NCI-H2196 treated with DMSO at 0.1 percent for 48 hours (cell line): ENCODE measurements at regions not wholly inside any gene's neighbourhood (a gene's known extent, or its start where the extent isn't known, plus 50 kb on each side); places are given as distances from the start of the nearest gene placed in this dataset.

Experiments
- DNase-seq: peaks from one replicate; lab custom pipeline; 2025; ENCODE audit not compliant: unreplicated experiment; lab: John Stamatoyannopoulos, UW

- no peak for DNase-seq
Measured at GRCh38 chr1:228986093-228986904, 251.0 kb downstream of the RHOU start.

GRCh38 chr1:228987286-228987685 is 252.0 kb downstream of the RHOU start:
- no peak for DNase-seq

- no peak for DNase-seq
Measured at GRCh38 chr1:228987736-228988506, 252.6 kb downstream of the RHOU start.

- no peak for DNase-seq
Measured at GRCh38 chr1:228988664-228989063, 253.4 kb downstream of the RHOU start.

GRCh38 chr1:228989176-228989575 is 253.9 kb downstream of the RHOU start:
- DNase-seq = no peak

- no peak for DNase-seq
Measured at GRCh38 chr1:228989676-228989991, 254.4 kb downstream of the RHOU start.

- peak; percentile 85 for DNase-seq
Measured at GRCh38 chr1:228989992-228990827, 254.9 kb downstream of the RHOU start.

- no peak for DNase-seq
Measured at GRCh38 chr1:228990906-228991569, 255.8 kb downstream of the RHOU start.

GRCh38 chr1:228992044-228992443 is 256.8 kb downstream of the RHOU start:
- DNase-seq = no peak

GRCh38 chr1:228992907-228993535 is 257.7 kb downstream of the RHOU start:
- DNase-seq = no peak

GRCh38 chr1:228994676-228995594 is 259.7 kb downstream of the RHOU start:
- DNase-seq = no peak

GRCh38 chr1:228996281-228996680 is 261.0 kb downstream of the RHOU start:
- DNase-seq = no peak

- DNase-seq = no peak
Measured at GRCh38 chr1:228997721-228998144, 262.5 kb downstream of the RHOU start.

- no peak for DNase-seq
Measured at GRCh38 chr1:228998179-228998578, 262.9 kb downstream of the RHOU start.

- no peak for DNase-seq
Measured at GRCh38 chr1:228999446-229000170, 264.3 kb downstream of the RHOU start.

- DNase-seq = no peak
Measured at GRCh38 chr1:229000187-229000586, 264.9 kb downstream of the RHOU start.

- no peak for DNase-seq
Measured at GRCh38 chr1:229001467-229002011, 266.3 kb downstream of the RHOU start.

- DNase-seq = no peak
Measured at GRCh38 chr1:229002037-229002436, 266.8 kb downstream of the RHOU start.
